Ovary (tissue), 3 donors: ENCODE measurements at regions not wholly inside any gene's neighbourhood (a gene's known extent, or its start where the extent isn't known, plus 50 kb on each side); places are given as distances from the start of the nearest gene placed in this dataset.

Experiments used
- EP300 ChIP-seq: sonication (generic); formaldehyde crosslinking; IDR thresholded peaks from one replicate; pipeline ENCODE4 v1.6.1; 2017; ENCODE audit warnings: antibody characterized with exemption
- POLR2A ChIP-seq: fragments of 450-650 bp; IDR thresholded peaks from one replicate; pipeline ENCODE4 v1.6.1; 2017; ENCODE audit warnings: antibody characterized with exemption, mild to moderate bottlenecking, moderate library complexity
- TF ChIP-seq, protein P1 (sequence below), 3 donors: fragments of 450-650 bp in 2 of 3; fragments of 200-600 bp in 1 of 3; IDR thresholded peaks; one replicate each; pipeline versions ENCODE4 v1.5.1 to v1.8.0; 2016 to 2022; ENCODE audit warnings: antibody characterized with exemption in 3 of 3, mild to moderate bottlenecking in 1 of 3
- donor health status: DM: no; HTN: no; CAD: no.

DNA sequence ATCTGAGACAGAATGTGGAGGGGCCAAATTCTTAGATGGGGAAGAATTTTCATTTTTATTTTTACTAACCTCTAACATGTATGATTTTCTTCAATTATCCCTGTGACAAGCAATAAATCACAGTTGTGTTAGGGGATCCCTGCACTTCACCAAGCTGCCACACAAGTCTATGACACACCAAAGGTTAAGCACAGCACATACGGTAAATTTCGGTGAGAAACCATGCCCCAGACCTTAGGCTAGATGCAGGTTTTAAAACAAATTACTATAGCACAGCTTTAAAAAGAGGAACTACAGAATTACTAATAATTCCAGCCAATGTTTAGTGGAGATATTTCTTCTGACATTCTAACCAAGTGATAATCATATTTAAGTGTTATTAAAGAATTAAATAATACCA, 175.7 kb upstream of the RORB start:
- TF ChIP-seq POLR2A (no peak), EP300 (no peak)
- TF ChIP-seq, protein P1, sequence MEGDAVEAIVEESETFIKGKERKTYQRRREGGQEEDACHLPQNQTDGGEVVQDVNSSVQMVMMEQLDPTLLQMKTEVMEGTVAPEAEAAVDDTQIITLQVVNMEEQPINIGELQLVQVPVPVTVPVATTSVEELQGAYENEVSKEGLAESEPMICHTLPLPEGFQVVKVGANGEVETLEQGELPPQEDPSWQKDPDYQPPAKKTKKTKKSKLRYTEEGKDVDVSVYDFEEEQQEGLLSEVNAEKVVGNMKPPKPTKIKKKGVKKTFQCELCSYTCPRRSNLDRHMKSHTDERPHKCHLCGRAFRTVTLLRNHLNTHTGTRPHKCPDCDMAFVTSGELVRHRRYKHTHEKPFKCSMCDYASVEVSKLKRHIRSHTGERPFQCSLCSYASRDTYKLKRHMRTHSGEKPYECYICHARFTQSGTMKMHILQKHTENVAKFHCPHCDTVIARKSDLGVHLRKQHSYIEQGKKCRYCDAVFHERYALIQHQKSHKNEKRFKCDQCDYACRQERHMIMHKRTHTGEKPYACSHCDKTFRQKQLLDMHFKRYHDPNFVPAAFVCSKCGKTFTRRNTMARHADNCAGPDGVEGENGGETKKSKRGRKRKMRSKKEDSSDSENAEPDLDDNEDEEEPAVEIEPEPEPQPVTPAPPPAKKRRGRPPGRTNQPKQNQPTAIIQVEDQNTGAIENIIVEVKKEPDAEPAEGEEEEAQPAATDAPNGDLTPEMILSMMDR (IDR thresholded peaks at IDR 0.05): no peak
